ENCODE measurements at regions not wholly inside any gene's neighbourhood (a gene's known extent, or its start where the extent isn't known, plus 50 kb on each side); places are given as distances from the start of the nearest gene placed in this dataset.

DNA sequence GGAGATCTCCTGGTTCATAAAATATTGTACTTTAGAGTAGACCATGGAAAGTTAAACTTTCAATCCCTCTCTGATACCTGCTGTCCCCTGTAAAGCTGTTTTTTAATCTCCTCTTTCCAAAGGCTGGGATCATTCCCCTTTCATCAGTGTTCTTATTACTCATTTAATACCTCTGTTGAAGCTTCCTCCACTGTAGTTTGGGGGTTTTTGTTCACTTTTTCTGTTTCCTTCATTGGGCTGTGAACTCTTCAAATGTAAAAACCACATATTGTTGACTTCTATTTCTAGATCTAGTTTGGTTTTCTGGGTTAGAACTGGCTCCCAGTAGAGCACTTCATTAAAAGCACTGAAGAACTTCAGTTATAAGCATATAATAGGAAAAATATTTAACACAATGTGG is 598.1 kb downstream of the RNF144A start:
- DNase-seq, result peak in 3 of 10 donors; percentile 28 to 56 (median 42)
- Mint-ChIP-seq H3K9me3 (peaks cover 0 to 17% (median 9%) of the 10 kb centered on the region in 9 donors), H3K4me1 (peaks cover 28 to 83% (median 63%) of the 10 kb centered on the region in 4 donors), H3K27ac (peak overlapping the region; percentile 86 to 99 (median 96)), H3K36me3 (peaks cover 0 to 24% (median 9%) of the 10 kb centered on the region in 3 donors), H3K27me3 (no peaks in the 10 kb centered on the region), H3K4me3 (peak overlapping the region in 8 of 10 donors; percentile 53 to 77 (median 66))
- ATAC-seq, result peak; percentile 34 to 58
- POLR2A ChIA-PET, result interaction anchor here (0.8 to 2.5 kb wide), 6 partner anchors 17 to 1167 kb away, joined by 3 to 8 read pairs (median 5); partner anchors contain the start of gene ID2

DNA sequence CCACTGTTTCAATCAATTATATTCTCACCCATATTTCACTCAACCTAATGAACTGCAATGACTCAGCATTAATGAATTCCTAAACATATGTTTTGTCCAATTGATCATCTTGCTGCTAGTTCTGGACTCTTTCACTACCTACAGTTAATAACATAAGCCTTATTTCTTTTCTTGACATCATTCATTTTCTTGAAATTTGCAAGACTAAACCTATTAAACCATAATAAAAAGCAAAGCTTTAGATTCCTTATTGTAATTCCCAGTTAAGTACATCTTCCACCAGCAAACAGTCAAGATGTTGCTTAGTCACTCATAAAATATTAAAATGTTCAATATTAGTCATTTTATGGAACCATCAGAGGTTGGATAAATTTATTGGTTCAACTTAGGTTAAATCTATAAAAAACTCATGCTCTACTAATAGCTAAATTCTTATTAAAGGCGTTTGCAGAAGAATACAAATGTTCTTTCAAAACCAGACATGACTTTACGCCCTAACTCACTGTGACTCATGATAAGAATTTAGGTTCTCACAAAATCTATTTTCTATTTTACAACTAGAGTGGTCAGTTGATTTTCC is 599.4 kb downstream of the RNF144A start:
- POLR2A ChIA-PET, result interaction anchor here (0.6 to 2.5 kb wide), 8 partner anchors 8 to 1166 kb away, joined by 3 to 10 read pairs (median 6); partner anchors contain the start of gene ID2
- H3K4me3 Mint-ChIP-seq, result peak overlapping the region in 9 of 10 donors; percentile 75 to 88 (median 80)
- H3K27me3 Mint-ChIP-seq, result no peaks in the 10 kb centered on the region
- peaks cover 0 to 13% (median 4%) of the 10 kb centered on the region in 9 donors for H3K9me3 Mint-ChIP-seq
- H3K27ac Mint-ChIP-seq, result peak overlapping the region; percentile 95 to 99 (median 96)
- peaks cover 31 to 74% (median 64%) of the 10 kb centered on the region in 4 donors for H3K4me1 Mint-ChIP-seq
- ATAC-seq, result no peak
- peaks cover 0 to 17% (median 9%) of the 10 kb centered on the region in 3 donors for H3K36me3 Mint-ChIP-seq
- DNase-seq, result no peak

- H3K4me3 Mint-ChIP-seq, result peak overlapping the region; percentile 70 to 88 (median 80)
- H3K9me3 Mint-ChIP-seq, result peaks cover 0 to 11% (median 3%) of the 10 kb centered on the region in 9 donors
- ATAC-seq (peak; percentile 90 to 98), DNase-seq (peak in 9 of 10 donors; percentile 25 to 79 (median 64))
- H3K36me3 Mint-ChIP-seq, result peaks cover 0 to 14% (median 7%) of the 10 kb centered on the region in 3 donors
- H3K4me1 Mint-ChIP-seq, result peaks cover 33 to 70% (median 61%) of the 10 kb centered on the region in 4 donors
- POLR2A ChIA-PET, result interaction anchor here (1.0 to 2.5 kb wide), 8 partner anchors 9 to 1165 kb away, joined by 3 to 10 read pairs (median 5); partner anchors contain the start of gene ID2
- peak overlapping the region; percentile 95 to 99 (median 96) for H3K27ac Mint-ChIP-seq
- no peaks in the 10 kb centered on the region for H3K27me3 Mint-ChIP-seq
Measured at GRCh38 chr2:7517088-7517487, 599.9 kb downstream of the RNF144A start.

DNA sequence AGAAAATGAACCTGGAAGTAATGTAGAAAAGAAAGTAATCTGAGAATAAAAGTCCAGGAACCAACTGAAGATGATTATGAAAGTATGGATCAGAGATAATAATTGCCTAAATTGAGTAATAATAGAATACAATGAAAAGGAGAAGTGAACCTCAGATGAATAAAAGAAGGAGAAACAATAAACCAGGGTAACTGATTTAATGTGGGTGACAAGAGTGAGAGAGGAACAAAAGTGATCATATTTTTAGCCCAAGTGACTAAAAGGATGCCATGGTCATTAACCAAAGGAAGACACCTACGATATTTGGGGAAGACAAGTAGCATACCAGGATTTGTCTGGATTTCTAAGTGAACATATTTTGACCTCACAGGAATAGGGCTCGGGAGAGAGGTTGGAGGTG is 600.6 kb downstream of the RNF144A start:
- peaks cover 32 to 67% (median 58%) of the 10 kb centered on the region in 4 donors for H3K4me1 Mint-ChIP-seq
- no peaks in the 10 kb centered on the region for H3K27me3 Mint-ChIP-seq
- peaks cover 0 to 4% (median 0%) of the 10 kb centered on the region in 9 donors for H3K9me3 Mint-ChIP-seq
- H3K27ac Mint-ChIP-seq, result peak overlapping the region; percentile 90 to 99 (median 96)
- POLR2A ChIA-PET, result interaction anchor here (1.0 to 2.5 kb wide), 6 partner anchors 14 to 1164 kb away, joined by 3 to 10 read pairs (median 6); partner anchors contain the start of gene ID2
- DNase-seq (no peak), ATAC-seq (no peak)
- peaks cover 0 to 6% (median under 1%) of the 10 kb centered on the region in 3 donors for H3K36me3 Mint-ChIP-seq
- H3K4me3 Mint-ChIP-seq, result peak overlapping the region in 8 of 10 donors; percentile 31 to 88 (median 66)

DNA sequence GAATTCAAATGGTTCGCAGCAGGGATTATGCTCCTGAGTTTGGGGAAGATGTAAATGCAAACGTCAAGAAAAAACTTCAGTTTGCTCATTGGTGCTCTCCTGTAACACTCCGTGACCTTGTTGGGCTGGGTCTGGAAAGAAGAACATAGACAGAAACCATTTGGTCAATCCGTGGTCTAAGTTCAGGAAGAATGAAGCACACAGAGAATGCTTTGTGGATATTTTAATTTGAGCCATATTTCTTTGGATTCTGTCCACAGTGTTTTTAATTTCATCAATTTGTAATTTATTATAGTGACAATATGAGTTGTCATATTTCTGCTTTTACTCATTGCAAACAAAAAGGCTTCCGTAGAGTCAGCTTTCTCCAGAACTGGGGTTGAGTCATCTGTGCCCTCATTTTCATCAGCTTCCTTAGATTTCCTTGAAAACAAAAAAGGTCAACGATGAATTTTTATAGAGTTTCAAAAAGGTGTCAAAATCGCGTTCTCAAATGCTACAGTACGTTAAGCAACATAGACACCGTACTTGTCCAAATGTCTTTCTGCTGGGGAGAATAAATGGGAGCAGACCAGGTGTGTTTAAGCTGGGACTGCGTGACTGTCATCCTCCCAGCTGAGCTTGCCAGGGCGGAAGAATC is 606.4 kb downstream of the RNF144A start:
- ATAC-seq (no peak), DNase-seq (no peak)
- H3K27me3 Mint-ChIP-seq, result no peaks in the 10 kb centered on the region
- H3K4me3 Mint-ChIP-seq, result no peak overlapping the region
- H3K9me3 Mint-ChIP-seq, result peaks cover 0 to 14% (median 5%) of the 10 kb centered on the region in 9 donors
- POLR2A ChIA-PET, result no interaction called here
- H3K4me1 Mint-ChIP-seq, result peaks cover 17 to 45% (median 35%) of the 10 kb centered on the region in 4 donors
- H3K27ac Mint-ChIP-seq, result peak overlapping the region in 1 of 10 donors; percentile 26
- H3K36me3 Mint-ChIP-seq, result peaks cover 0 to 6% (median 0%) of the 10 kb centered on the region in 3 donors

GRCh38 chr2:7524195-7524594 is 607.0 kb downstream of the RNF144A start:
- H3K27ac Mint-ChIP-seq, result peak overlapping the region in 3 of 10 donors; percentile 26 to 50 (median 28)
- POLR2A ChIA-PET, result interaction anchor here (0.7 kb wide), 1 partner anchor 429 kb away, joined by 7 read pairs; no protein-coding TSS in a partner anchor

GRCh38 chr2:7525746-7526145 is 608.5 kb downstream of the RNF144A start:
- H3K9me3 Mint-ChIP-seq, result peaks cover 0 to 30% (median 15%) of the 10 kb centered on the region in 9 donors
- no peak for DNase-seq
- peak overlapping the region in 2 of 10 donors; percentile 54 to 85 for H3K27ac Mint-ChIP-seq
- H3K4me1 Mint-ChIP-seq, result peaks cover 14 to 46% (median 36%) of the 10 kb centered on the region in 4 donors
- ATAC-seq, result no peak
- H3K4me3 Mint-ChIP-seq, result no peak overlapping the region
- H3K27me3 Mint-ChIP-seq, result no peaks in the 10 kb centered on the region
- POLR2A ChIA-PET, result no interaction called here
- peaks cover 0 to 15% (median 10%) of the 10 kb centered on the region in 3 donors for H3K36me3 Mint-ChIP-seq

More at GRCh38 chr2:7524195-7524594, 607.0 kb downstream of the RNF144A start:
- no peak for DNase-seq
- no peak for ATAC-seq
- peaks cover 0 to 20% (median 11%) of the 10 kb centered on the region in 9 donors for H3K9me3 Mint-ChIP-seq
- H3K36me3 Mint-ChIP-seq, result peaks cover 0 to 12% (median 3%) of the 10 kb centered on the region in 3 donors
- peaks cover 14 to 45% (median 36%) of the 10 kb centered on the region in 4 donors for H3K4me1 Mint-ChIP-seq
- H3K27me3 Mint-ChIP-seq, result no peaks in the 10 kb centered on the region
- peak overlapping the region in 1 of 10 donors; percentile 39 for H3K4me3 Mint-ChIP-seq

- ATAC-seq, result no peak
- H3K27ac Mint-ChIP-seq, result peak overlapping the region in 3 of 10 donors; percentile 33 to 62 (median 53)
- H3K4me3 Mint-ChIP-seq, result no peak overlapping the region
- POLR2A ChIA-PET, result no interaction called here
- peaks cover 0 to 44% (median 21%) of the 10 kb centered on the region in 9 donors for H3K9me3 Mint-ChIP-seq
- no peak for DNase-seq
- H3K4me1 Mint-ChIP-seq, result peaks cover 11 to 53% (median 35%) of the 10 kb centered on the region in 4 donors
- H3K36me3 Mint-ChIP-seq, result peaks cover 0 to 24% (median 23%) of the 10 kb centered on the region in 3 donors
- H3K27me3 Mint-ChIP-seq, result no peaks in the 10 kb centered on the region
Measured at GRCh38 chr2:7527165-7527722, 610.0 kb downstream of the RNF144A start.

DNA sequence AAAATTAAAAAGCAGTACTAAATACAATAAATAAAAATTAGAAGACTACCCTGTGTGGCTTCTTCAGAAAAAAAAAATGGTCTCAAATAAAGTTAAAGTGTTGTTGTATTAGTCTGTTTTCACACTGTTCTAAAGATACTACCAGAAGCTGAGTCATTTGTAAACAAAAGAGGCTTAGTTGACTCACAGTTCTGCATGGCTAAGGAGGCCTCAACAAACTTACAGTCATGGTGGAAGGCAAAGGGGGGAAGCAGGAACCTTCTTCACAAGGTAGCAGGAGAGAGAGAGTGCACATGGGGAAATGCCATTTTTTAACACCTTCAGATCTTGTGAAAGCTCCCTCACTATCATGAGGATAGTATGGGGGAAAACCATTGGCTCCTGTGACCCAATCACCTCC is 612.8 kb downstream of the RNF144A start:
- Mint-ChIP-seq H3K27me3 (no peaks in the 10 kb centered on the region), H3K27ac (no peak overlapping the region), H3K9me3 (peaks cover 0 to 54% (median 32%) of the 10 kb centered on the region in 9 donors), H3K4me1 (peaks cover 19 to 68% (median 36%) of the 10 kb centered on the region in 4 donors), H3K36me3 (peaks cover 0 to 31% (median 25%) of the 10 kb centered on the region in 3 donors), H3K4me3 (no peak overlapping the region)
- POLR2A ChIA-PET, result interaction anchor here (1.2 kb wide), 1 partner anchor 29 kb away, joined by 3 read pairs; no protein-coding TSS in a partner anchor
- no peak for ATAC-seq
- no peak for DNase-seq

- DNase-seq, result peak in 3 of 10 donors; percentile 21 to 55 (median 28)
- no peaks in the 10 kb centered on the region for H3K27me3 Mint-ChIP-seq
- ATAC-seq, result peak; percentile 77 to 85
- POLR2A ChIA-PET, result interaction anchor here (1.2 to 2.1 kb wide), 3 partner anchors 14 to 87 kb away, joined by 5 to 7 read pairs (median 5); no protein-coding TSS in a partner anchor
- H3K4me1 Mint-ChIP-seq, result peaks cover 12 to 58% (median 49%) of the 10 kb centered on the region in 4 donors
- peaks cover 0 to 41% (median 28%) of the 10 kb centered on the region in 3 donors for H3K36me3 Mint-ChIP-seq
- peak overlapping the region in 9 of 10 donors; percentile 49 to 88 (median 79) for H3K27ac Mint-ChIP-seq
- peak overlapping the region in 9 of 10 donors; percentile 11 to 74 (median 60) for H3K4me3 Mint-ChIP-seq
- peaks cover 9 to 66% (median 44%) of the 10 kb centered on the region in 9 donors for H3K9me3 Mint-ChIP-seq
Measured at GRCh38 chr2:7539077-7539476, 621.9 kb downstream of the RNF144A start.

- peak overlapping the region in 7 of 10 donors; percentile 20 to 73 (median 45) for H3K4me3 Mint-ChIP-seq
- POLR2A ChIA-PET, result interaction anchor here (1.2 to 2.1 kb wide), 4 partner anchors 13 to 186 kb away, joined by 3 to 7 read pairs (median 5); no protein-coding TSS in a partner anchor
- H3K27ac Mint-ChIP-seq, result peak overlapping the region in 7 of 10 donors; percentile 49 to 88 (median 83)
- peaks cover 9 to 62% (median 40%) of the 10 kb centered on the region in 9 donors for H3K9me3 Mint-ChIP-seq
- peaks cover 12 to 52% (median 44%) of the 10 kb centered on the region in 4 donors for H3K4me1 Mint-ChIP-seq
- no peaks in the 10 kb centered on the region for H3K27me3 Mint-ChIP-seq
- ATAC-seq, result no peak
- H3K36me3 Mint-ChIP-seq, result peaks cover 0 to 39% (median 28%) of the 10 kb centered on the region in 3 donors
- no peak for DNase-seq
Measured at GRCh38 chr2:7539760-7540159, 622.5 kb downstream of the RNF144A start.
